Common myeloid progenitor, CD34-positive (primary cell): ENCODE measurements at regions not wholly inside any gene's neighbourhood (a gene's known extent, or its start where the extent isn't known, plus 50 kb on each side); places are given as distances from the start of the nearest gene placed in this dataset.

Source experiments
- CTCF ChIA-PET: fragments of 350-600 bp; sonication (Branson Sonifier 250); formaldehyde crosslinking; loops from one replicate; lab custom pipeline; 2021; ENCODE audit warnings: antibody characterized with exemption; lab: Charles Lee
- POLR2A ChIA-PET: fragments of 350-600 bp; sonication (Branson Sonifier 250); formaldehyde crosslinking; loops from one replicate; lab custom pipeline; 2021; ENCODE audit warnings: antibody characterized with exemption; lab: Charles Lee
- DNase-seq, 3 donors: peaks; one replicate each; pipeline versions ENCODE4 v3.0.0 to v3.0.0-alpha.2; 2013
- H3K27ac ChIP-seq, 2 experiments: 1 replicate in 1 of 2; 2 replicates in 1 of 2; pipeline ENCODE4 v1.7.0; 2013; ENCODE audit warnings: inconsistent platforms in 2 of 2, low read length in 2 of 2, mild to moderate bottlenecking in 2 of 2, low read depth in 1 of 2, moderate library complexity in 1 of 2; ENCODE audit not compliant: severe bottlenecking in 2 of 2, insufficient read depth in 1 of 2, poor library complexity in 1 of 2
- H3K27me3 ChIP-seq, 5 experiments: replicated peaks in 2 of 5; 1 replicate in 3 of 5; 2 replicates in 2 of 5; pipeline versions ENCODE4 v1.6.1 to v1.7.0; 2013; ENCODE audit warnings: low read length in 4 of 5, mild to moderate bottlenecking in 2 of 5, moderate library complexity in 2 of 5, inconsistent platforms in 1 of 5; ENCODE audit not compliant: insufficient read depth in 5 of 5, control insufficient read depth in 4 of 5
- H3K36me3 ChIP-seq, 4 experiments: 1 replicate in 2 of 4; 2 replicates in 2 of 4; pipeline versions ENCODE4 v1.6.1 to v1.7.0; 2013; ENCODE audit warnings: low read length in 3 of 4, control low read depth in 1 of 4, mild to moderate bottlenecking in 1 of 4; ENCODE audit not compliant: control insufficient read depth in 4 of 4, insufficient read depth in 4 of 4
- H3K4me1 ChIP-seq, 4 experiments: 1 replicate in 3 of 4; 2 replicates in 1 of 4; pipeline versions ENCODE4 v1.6.1 to v1.7.1; 2013; ENCODE audit warnings: low read length in 3 of 4, mild to moderate bottlenecking in 3 of 4, control low read depth in 1 of 4, inconsistent platforms in 1 of 4, moderate library complexity in 1 of 4; ENCODE audit not compliant: control insufficient read depth in 4 of 4, insufficient read depth in 4 of 4; ENCODE audit errors: control extremely low read depth in 1 of 4
- H3K4me3 ChIP-seq, 7 experiments: 1 replicate in 4 of 7; 2 replicates in 3 of 7; pipeline versions ENCODE4 v1.5.1 to v1.7.0; 2013; ENCODE audit warnings: mild to moderate bottlenecking in 7 of 7, low read length in 6 of 7, moderate library complexity in 6 of 7, inconsistent platforms in 2 of 7, low read depth in 2 of 7, control low read depth in 1 of 7; ENCODE audit not compliant: insufficient read depth in 4 of 7, control insufficient read depth in 1 of 7; ENCODE audit errors: extremely low read depth in 1 of 7
- H3K9me3 ChIP-seq, 5 experiments: 1 replicate in 4 of 5; 2 replicates in 1 of 5; pipeline versions ENCODE4 v1.6.1 to v1.7.1; 2013; ENCODE audit warnings: low read length in 4 of 5, mild to moderate bottlenecking in 2 of 5, inconsistent platforms in 1 of 5, low read depth in 1 of 5, moderate library complexity in 1 of 5; ENCODE audit not compliant: control insufficient read depth in 4 of 5, insufficient read depth in 2 of 5; ENCODE audit errors: control extremely low read depth in 1 of 5
- WGBS: methylation state at CpG from one replicate; pipeline ENCODE4 v1.1.5; 2013; ENCODE audit not compliant: insufficient coverage; 5-methylcytosine and 5-hydroxymethylcytosine counted together

DNA sequence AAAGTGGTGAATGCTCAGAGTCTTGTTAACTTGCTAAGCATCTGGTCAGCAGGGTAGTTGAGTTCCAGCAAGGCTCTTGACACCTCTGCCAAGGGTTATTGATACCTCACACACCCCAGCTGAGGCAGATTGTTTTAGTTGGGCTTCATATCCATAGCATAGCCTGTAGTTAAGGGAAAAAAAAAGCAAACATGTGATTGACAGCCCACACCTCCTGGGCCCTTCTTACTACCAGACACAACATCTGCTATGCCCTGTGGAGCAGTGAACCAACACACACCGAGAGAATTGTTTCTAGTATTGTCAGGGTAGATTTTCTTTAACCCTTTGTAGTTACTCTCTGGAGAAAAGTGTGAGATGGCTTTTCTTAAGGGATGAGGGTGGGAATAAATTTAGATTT lies 697.0 kb upstream of the POU3F2 start:
- Histone ChIP-seq H3K9me3 (peaks cover 0 to under 1% (median 0%) of the 10 kb centered on the region in 5 experiments), H3K27me3 (no peaks in the 10 kb centered on the region), H3K27ac (no peak overlapping the region), H3K36me3 (no peaks in the 10 kb centered on the region), H3K4me3 (no peak overlapping the region), H3K4me1 (no peaks in the 10 kb centered on the region)
- DNase-seq = no peak
- ChIA-PET POLR2A (no interaction called here), CTCF (no interaction called here)
- WGBS = no CpG with 5 or more reads among the region's 1 CpG

DNA sequence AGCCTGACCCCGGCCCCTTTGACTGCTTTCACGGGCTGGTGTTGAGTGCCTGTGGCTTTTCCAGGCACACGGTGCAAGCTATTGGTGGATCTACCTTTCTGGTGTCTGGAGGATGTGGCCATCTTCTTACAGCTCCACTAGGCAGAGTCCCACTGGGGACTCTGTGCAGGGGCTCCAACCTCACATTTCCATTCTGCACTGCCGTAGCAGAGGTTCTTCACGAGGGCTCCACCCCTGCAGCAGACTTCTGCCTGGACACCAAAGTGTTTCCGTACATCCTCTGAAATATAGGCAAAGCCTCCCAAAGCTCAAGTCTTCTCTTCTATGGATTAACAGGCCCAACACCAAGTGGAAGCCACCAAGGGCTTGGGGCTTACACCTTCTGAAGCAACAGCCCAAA lies 691.5 kb upstream of the POU3F2 start:
- CTCF ChIA-PET = interaction anchor here (1.0 kb wide), 1 partner anchor 10 kb away, joined by 3 read pairs; no protein-coding TSS in a partner anchor
- DNase-seq = no peak
- WGBS = 96% methylated on average over 6 of the region's 6 CpGs

DNA sequence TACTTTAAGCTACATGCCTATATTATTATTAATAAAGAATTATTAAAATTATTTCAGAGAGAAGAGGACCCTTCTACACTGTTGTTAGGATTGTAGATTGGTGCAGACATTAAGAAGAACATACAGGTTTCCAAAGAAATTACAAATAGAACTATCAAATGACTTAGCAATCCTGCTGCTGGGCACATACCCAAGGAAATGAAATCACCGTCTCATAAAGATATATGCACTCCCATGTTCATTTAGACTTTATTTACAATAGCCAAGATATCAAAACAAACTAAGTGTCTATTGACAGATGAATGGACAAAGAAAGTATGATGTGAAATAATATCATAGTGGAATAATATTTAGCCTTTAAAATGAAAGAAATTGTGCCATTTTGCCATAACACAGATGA lies 687.7 kb upstream of the POU3F2 start:
- Histone ChIP-seq H3K36me3 (no peaks in the 10 kb centered on the region), H3K27ac (no peak overlapping the region), H3K4me3 (no peak overlapping the region), H3K27me3 (no peaks in the 10 kb centered on the region), H3K4me1 (no peaks in the 10 kb centered on the region), H3K9me3 (peaks cover 0 to 9% (median 4%) of the 10 kb centered on the region in 5 experiments)
- no peak for DNase-seq
- no CpG with 5 or more reads among the region's 1 CpG for WGBS
- CTCF ChIA-PET = interaction anchor here (0.7 kb wide), 1 partner anchor 186 kb away, joined by 3 read pairs; no protein-coding TSS in a partner anchor
- POLR2A ChIA-PET = no interaction called here

More for the DNA sequence above, 691.5 kb upstream of the POU3F2 start:
- POLR2A ChIA-PET = no interaction called here
- H3K4me1 ChIP-seq = no peaks in the 10 kb centered on the region
- H3K27me3 ChIP-seq = no peaks in the 10 kb centered on the region
- H3K36me3 ChIP-seq = no peaks in the 10 kb centered on the region
- H3K4me3 ChIP-seq = no peak overlapping the region
- H3K9me3 ChIP-seq = peaks cover 0 to 9% (median 4%) of the 10 kb centered on the region in 5 experiments
- no peak overlapping the region for H3K27ac ChIP-seq

DNA sequence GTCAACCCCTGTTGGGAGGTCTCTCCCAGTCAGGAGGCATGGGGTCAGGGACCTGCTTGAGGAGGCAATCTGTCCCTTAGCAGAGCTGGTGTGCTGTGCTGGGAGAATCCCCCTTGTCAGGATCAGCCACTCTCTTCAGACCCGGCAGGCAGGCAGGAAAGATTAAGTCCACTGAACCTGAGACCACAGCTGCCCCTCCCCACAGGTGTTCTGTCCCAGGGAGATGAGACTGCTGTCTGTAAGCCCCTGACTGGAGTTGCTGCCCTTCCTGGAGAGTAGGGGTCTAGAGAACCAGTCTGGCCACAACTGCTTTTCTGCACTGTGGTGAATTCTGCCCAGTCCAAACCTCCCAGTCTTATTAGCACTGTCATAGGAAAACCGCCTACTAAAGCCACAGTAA lies 677.8 kb upstream of the POU3F2 start:
- ChIA-PET POLR2A (no interaction called here), CTCF (no interaction called here)
- Histone ChIP-seq H3K4me1 (no peaks in the 10 kb centered on the region), H3K27ac (no peak overlapping the region), H3K27me3 (no peaks in the 10 kb centered on the region), H3K4me3 (no peak overlapping the region), H3K36me3 (no peaks in the 10 kb centered on the region), H3K9me3 (no peaks in the 10 kb centered on the region)
- 96% methylated on average over 2 of the region's 2 CpGs for WGBS
- no peak for DNase-seq

DNA sequence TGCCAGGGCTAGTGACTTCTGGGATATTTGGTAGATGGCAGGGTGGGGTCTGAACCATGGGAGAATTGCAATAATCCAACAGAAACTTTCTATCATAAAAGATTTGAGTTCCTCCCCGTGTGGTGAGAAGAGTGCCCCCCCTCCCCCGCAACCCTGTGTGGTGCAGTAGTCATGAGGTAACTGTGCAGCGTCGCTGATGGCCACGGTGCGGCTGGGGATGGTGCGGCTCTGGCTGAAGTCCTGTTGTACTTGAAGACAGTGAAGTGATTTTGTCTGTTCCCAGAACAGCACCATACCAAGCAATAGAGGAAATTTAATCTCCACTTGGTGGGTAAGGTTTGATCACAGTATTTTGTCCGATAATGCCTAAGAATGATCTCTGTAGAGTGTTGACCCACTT lies 654.8 kb upstream of the POU3F2 start:
- no peaks in the 10 kb centered on the region for H3K27me3 ChIP-seq
- WGBS = 97% methylated on average over 6 of the region's 8 CpGs

DNA sequence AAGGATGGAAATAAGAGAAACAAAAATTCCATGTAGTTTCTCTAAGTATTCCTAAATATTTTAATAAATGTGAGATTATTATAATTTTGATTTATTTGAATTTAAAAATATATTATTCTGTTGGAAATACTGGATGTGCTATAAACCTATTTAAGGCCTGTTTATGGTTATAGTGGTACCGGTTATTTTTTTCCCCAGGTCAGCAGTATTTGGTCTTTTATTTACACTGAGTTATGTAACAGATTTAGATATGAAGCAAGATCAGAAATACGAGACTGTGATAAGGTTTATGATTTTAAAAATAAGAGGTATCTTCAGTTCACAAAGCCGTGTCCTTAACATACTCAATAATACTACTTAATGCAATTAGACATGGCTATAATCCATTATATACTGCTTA lies 634.3 kb upstream of the POU3F2 start:
- Histone ChIP-seq H3K36me3 (no peaks in the 10 kb centered on the region), H3K9me3 (no peaks in the 10 kb centered on the region), H3K4me1 (no peaks in the 10 kb centered on the region), H3K4me3 (no peak overlapping the region), H3K27ac (no peak overlapping the region), H3K27me3 (no peaks in the 10 kb centered on the region)
- no peak for DNase-seq
- CTCF ChIA-PET = no interaction called here
- POLR2A ChIA-PET = no interaction called here
- no CpG with 5 or more reads among the region's 3 CpGs for WGBS

More for the DNA sequence above, 654.8 kb upstream of the POU3F2 start:
- DNase-seq = no peak
- Histone ChIP-seq H3K27ac (no peak overlapping the region), H3K4me3 (no peak overlapping the region), H3K9me3 (peaks cover 0 to 3% (median 0%) of the 10 kb centered on the region in 5 experiments), H3K36me3 (no peaks in the 10 kb centered on the region), H3K4me1 (no peaks in the 10 kb centered on the region)
- CTCF ChIA-PET = no interaction called here
- POLR2A ChIA-PET = no interaction called here

DNA sequence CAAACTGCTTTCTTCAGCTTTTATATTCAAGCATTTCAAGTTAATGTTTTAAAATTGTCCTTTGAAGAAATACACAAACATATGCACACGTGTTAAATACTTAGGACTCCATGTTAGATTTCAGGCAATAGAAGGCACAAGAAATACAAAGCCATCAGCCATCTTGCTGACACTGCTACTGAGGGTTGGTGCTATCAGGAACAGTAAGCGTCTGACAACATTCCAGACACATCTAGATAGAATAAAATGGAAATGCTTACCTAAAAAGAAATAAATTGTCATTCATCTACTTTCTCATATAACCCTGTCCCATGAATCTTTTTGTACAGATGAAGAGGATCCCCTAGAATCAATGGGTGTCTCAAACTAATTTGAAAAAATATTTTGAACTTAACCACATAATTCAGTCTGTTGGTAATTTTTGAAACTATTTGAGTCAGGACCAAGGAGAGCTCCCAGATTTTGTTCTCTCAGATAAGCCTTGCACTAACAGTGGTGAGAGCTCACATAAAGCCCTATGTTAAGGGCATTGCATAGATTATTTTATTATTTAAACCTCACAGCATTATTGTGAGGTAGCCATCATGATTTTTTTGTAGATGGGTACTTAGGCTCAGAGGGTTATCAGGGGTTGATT lies 631.1 kb upstream of the POU3F2 start:
- Histone ChIP-seq H3K36me3 (no peaks in the 10 kb centered on the region), H3K4me3 (no peak overlapping the region), H3K27ac (no peak overlapping the region), H3K4me1 (no peaks in the 10 kb centered on the region), H3K27me3 (no peaks in the 10 kb centered on the region), H3K9me3 (no peaks in the 10 kb centered on the region)
- no peak for DNase-seq
- CTCF ChIA-PET = no interaction called here
- WGBS = no CpG with 5 or more reads among the region's 2 CpGs
- POLR2A ChIA-PET = no interaction called here
